ENCODE measurements at regions not wholly inside any gene's neighbourhood (a gene's known extent, or its start where the extent isn't known, plus 50 kb on each side); places are given as distances from the start of the nearest gene placed in this dataset.
A peak's percentile ranks its signal among the peaks of the same experiment; 100 is the strongest.

GRCh38 chr12:46711756-46712155 is 114.0 kb downstream of the SLC38A4 start:
- no peak for DNase-seq (ENCODE audit: unreplicated experiment)
- ChIA-PET POLR2A (no interaction called here), CTCF (no interaction called here)
- BruUV-seq (replicated peaks), result no TSS peak
- Mint-ChIP-seq H3K4me3 (ENCODE audit: unreplicated experiment) (no peak overlapping the region), H3K27ac (ENCODE audit: low read depth, unreplicated experiment) (no peak overlapping the region), H3K9me3 (ENCODE audit: unreplicated experiment) (peaks cover 7% of the 10 kb centered on the region), H3K4me1 (ENCODE audit: insufficient read depth, unreplicated experiment) (no peaks in the 10 kb centered on the region), H3K27me3 (ENCODE audit: insufficient read depth, unreplicated experiment) (no peaks in the 10 kb centered on the region), H3K36me3 (ENCODE audit: insufficient read depth, unreplicated experiment) (no peaks in the 10 kb centered on the region)
- no peak for TF ChIP-seq CTCF (IDR thresholded peaks at IDR 0.05; ENCODE audit: unreplicated experiment)
- intact Hi-C loops (cut with micrococcal nuclease), result no loop called here

- TF ChIP-seq CTCF (IDR thresholded peaks at IDR 0.05; ENCODE audit: unreplicated experiment), result no peak
- H3K36me3 Mint-ChIP-seq (ENCODE audit: insufficient read depth, unreplicated experiment), result no peaks in the 10 kb centered on the region
Measured at GRCh38 chr12:46710125-46710743, 115.6 kb downstream of the SLC38A4 start.

GRCh38 chr12:46702581-46703344 is 123.0 kb downstream of the SLC38A4 start:
- DNase-seq (ENCODE audit: unreplicated experiment), result peak; percentile 94
- H3K27ac Mint-ChIP-seq (ENCODE audit: low read depth, unreplicated experiment), result peak overlapping the region; percentile 93
- CTCF ChIA-PET, result interaction anchor here (0.5 to 2.1 kb wide), 15 partner anchors 25 to 544 kb away, joined by 3 to 10 read pairs (median 4); no protein-coding TSS in a partner anchor
- H3K4me1 Mint-ChIP-seq (ENCODE audit: insufficient read depth, unreplicated experiment), result peaks cover 30% of the 10 kb centered on the region
- H3K27me3 Mint-ChIP-seq (ENCODE audit: insufficient read depth, unreplicated experiment), result no peaks in the 10 kb centered on the region
- H3K9me3 Mint-ChIP-seq (ENCODE audit: unreplicated experiment), result peaks cover 11% of the 10 kb centered on the region
- no peak for TF ChIP-seq CTCF (IDR thresholded peaks at IDR 0.05; ENCODE audit: unreplicated experiment)
- intact Hi-C loops (cut with micrococcal nuclease), result no loop called here
- POLR2A ChIA-PET, result interaction anchor here (0.6 to 2.8 kb wide), 34 partner anchors 15 to 713 kb away, joined by 3 to 86 read pairs (median 4); partner anchors contain the start of genes SCAF11, SLC38A1 and SLC38A2
- TSS peak; percentile 88 for BruUV-seq (replicated peaks)
- H3K4me3 Mint-ChIP-seq (ENCODE audit: unreplicated experiment), result peak overlapping the region; percentile 64
- H3K36me3 Mint-ChIP-seq (ENCODE audit: insufficient read depth, unreplicated experiment), result no peaks in the 10 kb centered on the region

More at GRCh38 chr12:46710125-46710743, 115.6 kb downstream of the SLC38A4 start:
- H3K27ac Mint-ChIP-seq (ENCODE audit: low read depth, unreplicated experiment), result no peak overlapping the region
- ChIA-PET POLR2A (no interaction called here), CTCF (no interaction called here)
- BruUV-seq (replicated peaks), result no TSS peak
- intact Hi-C loops (cut with micrococcal nuclease), result no loop called here
- H3K9me3 Mint-ChIP-seq (ENCODE audit: unreplicated experiment), result peaks cover 7% of the 10 kb centered on the region
- H3K4me1 Mint-ChIP-seq (ENCODE audit: insufficient read depth, unreplicated experiment), result no peaks in the 10 kb centered on the region
- no peak for DNase-seq (ENCODE audit: unreplicated experiment)
- no peak overlapping the region for H3K4me3 Mint-ChIP-seq (ENCODE audit: unreplicated experiment)
- no peaks in the 10 kb centered on the region for H3K27me3 Mint-ChIP-seq (ENCODE audit: insufficient read depth, unreplicated experiment)

- ChIA-PET POLR2A (interaction anchor here (0.6 to 2.3 kb wide), 10 partner anchors 16 to 435 kb away, joined by 3 to 10 read pairs (median 4); no protein-coding TSS in a partner anchor), CTCF (interaction anchor here (1.0 to 2.1 kb wide), 6 partner anchors 16 to 543 kb away, joined by 4 to 10 read pairs (median 5); no protein-coding TSS in a partner anchor)
- BruUV-seq (replicated peaks), result no TSS peak
- Mint-ChIP-seq H3K36me3 (ENCODE audit: insufficient read depth, unreplicated experiment) (no peaks in the 10 kb centered on the region), H3K4me3 (ENCODE audit: unreplicated experiment) (no peak overlapping the region), H3K27ac (ENCODE audit: low read depth, unreplicated experiment) (peak overlapping the region; percentile 93), H3K4me1 (ENCODE audit: insufficient read depth, unreplicated experiment) (peaks cover 30% of the 10 kb centered on the region), H3K27me3 (ENCODE audit: insufficient read depth, unreplicated experiment) (no peaks in the 10 kb centered on the region), H3K9me3 (ENCODE audit: unreplicated experiment) (peaks cover 11% of the 10 kb centered on the region)
- TF ChIP-seq CTCF (IDR thresholded peaks at IDR 0.05; ENCODE audit: unreplicated experiment), result no peak
- intact Hi-C loops (cut with micrococcal nuclease), result no loop called here
- no peak for DNase-seq (ENCODE audit: unreplicated experiment)
Measured at GRCh38 chr12:46701356-46701755, 124.4 kb downstream of the SLC38A4 start.
